K562 (cell line): ENCODE measurements at regions not wholly inside any gene's neighbourhood (a gene's known extent, or its start where the extent isn't known, plus 50 kb on each side); places are given as distances from the start of the nearest gene placed in this dataset.

Experiments used
- ATAC-seq: fragments of 200-7000 bp; cut with Tn5 transposase; 3 replicates; pipeline ENCODE4 v1.9.1; 2020; ENCODE audit warnings: moderate library complexity
- BruUV-seq: library from RNA; stranded (reverse); fragments of 400-500 nt; replicated peaks from 2 replicates; lab custom pipeline; 2021; lab: Mats Ljungman, UMichigan
- CTCF ChIA-PET: fragments of 300-600 bp; formaldehyde crosslinking; extraction: SDS; loops from one replicate; lab custom pipeline; 2021; ENCODE audit warnings: low intra/inter-chr PET ratio; lab: Yijun Ruan, JAX
- POLR2A ChIA-PET: fragments of 300-600, 350-650 bp; sonication (Branson Sonifier 250); formaldehyde crosslinking; extraction: SDS; loops from one replicate; lab custom pipeline; 2021; ENCODE audit warnings: antibody characterized with exemption, inconsistent platforms; lab: Yijun Ruan, JAX
- DNase-seq, 4 experiments: peaks; one replicate each; pipeline versions ENCODE4 v3.0.0 to v3.0.0-alpha.2; 2011 to 2018; ENCODE audit warnings: low spot score in 3 of 4, mixed read lengths in 3 of 4; ENCODE audit errors: extremely low read depth in 1 of 4
- FAIRE-seq: peaks from 2 replicates; lab custom pipeline; 2011; peaks lifted over from hg19 to GRCh38; lab: Jason Lieb, UNC
- H2AFZ ChIP-seq: 2 replicates; pipeline ENCODE4 v1.6.0; 2011; ENCODE audit warnings: low read depth, low read length, control low read depth, inconsistent platforms
- H3K27ac ChIP-seq: fragments of 200-600 bp; 3 replicates; pipeline ENCODE4 v1.8.0; 2011; ENCODE audit warnings: low read depth, mild to moderate bottlenecking, control low read depth, inconsistent platforms, low read length, moderate library complexity, mixed read lengths; ENCODE audit errors: extremely low read depth
- H3K27me3 ChIP-seq, 2 experiments: fragments of 300-600 bp in 1 of 2; 2 replicates in 1 of 2; 3 replicates in 1 of 2; pipeline versions ENCODE4 v1.6.0 to v1.8.0; 2011; ENCODE audit warnings: inconsistent platforms in 2 of 2, low read length in 2 of 2, mild to moderate bottlenecking in 1 of 2, mixed read lengths in 1 of 2, moderate library complexity in 1 of 2; ENCODE audit not compliant: control insufficient read depth in 2 of 2, insufficient read depth in 2 of 2
- H3K36me3 ChIP-seq: fragments of 300-600 bp; 3 replicates; pipeline ENCODE4 v1.8.0; 2011; ENCODE audit warnings: mild to moderate bottlenecking, low read length, inconsistent platforms; ENCODE audit not compliant: control insufficient read depth, insufficient read depth
- H3K4me1 ChIP-seq, 2 experiments: fragments of 200-600 bp in 1 of 2; replicated peaks in 1 of 2; 2 replicates in 1 of 2; 3 replicates in 1 of 2; pipeline versions ENCODE4 v1.5.1 to v1.8.0; 2011; ENCODE audit warnings: inconsistent platforms in 2 of 2, low read length in 2 of 2, mild to moderate bottlenecking in 1 of 2, mixed read lengths in 1 of 2, moderate library complexity in 1 of 2; ENCODE audit not compliant: control insufficient read depth in 2 of 2, insufficient read depth in 2 of 2
- H3K4me2 ChIP-seq: 2 replicates; pipeline ENCODE4 v1.6.1; 2011; ENCODE audit warnings: low read length, control low read depth, inconsistent platforms, mixed read lengths; ENCODE audit not compliant: insufficient read depth
- H3K4me3 ChIP-seq: fragments of 200-600 bp; sonication (generic), shearing (Covaris generic); 2 replicates; pipeline ENCODE4 v1.5.1; 2016; ENCODE audit warnings: control low read depth, inconsistent platforms
- H3K79me2 ChIP-seq: fragments of 200-600 bp; 3 replicates; pipeline ENCODE4 v1.8.0; 2011; ENCODE audit warnings: low read length, inconsistent platforms; ENCODE audit not compliant: control insufficient read depth, insufficient read depth
- H3K9ac ChIP-seq, 2 experiments: 2 replicates each; pipeline versions ENCODE4 v1.6.0 to v1.6.1; 2011; ENCODE audit warnings: low read depth in 2 of 2, low read length in 2 of 2, control low read depth in 1 of 2, inconsistent platforms in 1 of 2, mild to moderate bottlenecking in 1 of 2, mixed read lengths in 1 of 2; ENCODE audit not compliant: insufficient read depth in 1 of 2
- H3K9me1 ChIP-seq: one replicate; pipeline ENCODE4 v1.6.0; 2011; ENCODE audit warnings: inconsistent platforms, mild to moderate bottlenecking, low read length, moderate library complexity; ENCODE audit not compliant: control insufficient read depth, insufficient read depth
- H3K9me3 ChIP-seq: replicated peaks from 2 replicates; pipeline ENCODE4 v1.5.1; 2011; ENCODE audit warnings: low read depth, low read length, inconsistent platforms; ENCODE audit not compliant: control insufficient read depth, insufficient read depth
- H4K20me1 ChIP-seq: replicated peaks from 2 replicates; pipeline ENCODE4 v1.6.1; 2011; ENCODE audit warnings: low read length, inconsistent platforms, mixed read lengths; ENCODE audit not compliant: control insufficient read depth, insufficient read depth
- BCL6 ChIP-seq: fragments of 250-450 bp; sonication (Bioruptor Pico); IDR thresholded peaks from 2 replicates; pipeline ENCODE4 v1.4.0; 2020
- CBFA2T2 ChIP-seq: fragments of 450-650 bp; conservative IDR thresholded peaks from 2 replicates; pipeline ENCODE4 v1.6.1; 2017; ENCODE audit warnings: mild to moderate bottlenecking
- CBFA2T3 ChIP-seq: fragments of 450-650 bp; IDR thresholded peaks from 2 replicates; pipeline ENCODE4 v1.6.1; 2017
- EWSR1 ChIP-seq: fragments of 450-650 bp; IDR thresholded peaks from 2 replicates; pipeline ENCODE4 v1.6.1; 2018; ENCODE audit warnings: borderline replicate concordance, mild to moderate bottlenecking, low read depth, moderate library complexity; ENCODE audit not compliant: partially characterized antibody
- HSF4 ChIP-seq: fragments of 250-450 bp; sonication (Bioruptor Pico); IDR thresholded peaks from 2 replicates; pipeline ENCODE4 v2.1.2; 2022; ENCODE audit warnings: mild to moderate bottlenecking, moderate library complexity, borderline replicate concordance
- NFE2 ChIP-seq: IDR thresholded peaks from 2 replicates; pipeline ENCODE4 v1.6.1; 2014; ENCODE audit warnings: antibody characterized with exemption, low read depth
- PTRF ChIP-seq: fragments of 450-650 bp; IDR thresholded peaks from 2 replicates; pipeline ENCODE4 v1.6.1; 2016; ENCODE audit warnings: mild to moderate bottlenecking, missing genetic modification characterization, missing compliant biosample characterization
- ZNF830 ChIP-seq: fragments of 250-450 bp; sonication (Bioruptor Pico); IDR thresholded peaks from 2 replicates; pipeline ENCODE4 v1.5.0; 2021; ENCODE audit warnings: mild to moderate bottlenecking
- WGBS: fragments of 100-300 bp; shearing (Covaris generic); methylation state at CpG from one replicate; pipeline ENCODE4 v1.1.6; 2016; ENCODE audit warnings: low coverage, mixed read lengths; ENCODE audit not compliant: insufficient coverage; ENCODE audit errors: missing lambda C conversion rate; 5-methylcytosine and 5-hydroxymethylcytosine counted together
- in situ Hi-C: fragments of 300-500 bp; cut with MboI; formaldehyde crosslinking; loops from 4 replicates; pipeline ENCODE4 v1.15.0; 2018; ENCODE audit warnings: inconsistent platforms, mixed read lengths
- intact Hi-C: fragments of 100-400 bp; cut with micrococcal nuclease; formaldehyde crosslinking; loops from 2 replicates; pipeline ENCODE4 v1.14.2; 2022
- TF ChIP-seq, protein P1 (sequence below): fragments of 450-650 bp; IDR thresholded peaks from one replicate; pipeline ENCODE4 v1.6.1; 2018; ENCODE audit warnings: mild to moderate bottlenecking, moderate library complexity; ENCODE audit not compliant: partially characterized antibody
- TF ChIP-seq, protein P2 (sequence below): fragments of 450-650 bp; IDR thresholded peaks from 2 replicates; pipeline ENCODE4 v1.6.1; 2016; ENCODE audit warnings: borderline replicate concordance

DNA sequence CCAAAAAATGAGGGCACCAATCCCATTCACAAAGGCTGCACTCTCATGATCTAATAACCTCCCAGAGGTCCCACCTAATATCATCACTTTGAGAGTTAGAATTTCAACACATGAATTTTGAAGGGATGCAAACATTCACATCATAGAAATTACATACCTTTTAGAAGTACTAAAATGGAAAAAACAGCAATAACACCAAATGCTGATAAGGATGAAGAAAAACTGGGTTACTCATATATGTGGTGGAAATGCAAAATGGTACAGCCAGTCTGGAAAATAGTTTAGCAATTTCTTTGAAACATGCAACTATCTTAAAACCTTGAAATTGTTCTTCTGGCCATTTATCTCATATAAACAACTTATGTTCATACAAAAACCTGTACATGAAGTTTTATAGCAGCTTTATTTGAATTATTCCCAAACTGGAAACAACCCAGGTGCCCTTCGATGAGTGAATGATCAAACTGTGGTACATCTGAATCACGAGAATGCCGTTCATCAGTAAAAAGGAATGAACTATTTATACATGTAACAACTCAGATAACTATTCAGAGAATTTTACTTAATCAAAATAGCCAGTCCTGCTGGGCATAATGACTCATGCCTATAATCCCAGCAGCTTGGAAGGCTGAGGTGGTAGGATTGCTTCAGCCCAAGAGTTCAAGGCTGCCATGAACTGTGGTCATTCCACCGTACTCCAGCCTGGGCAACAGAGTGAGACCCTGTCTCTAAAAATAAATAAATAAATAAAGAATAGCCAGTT, 109.4 kb upstream of the SSTR1 start:
- no peaks in the 10 kb centered on the region for H3K4me1 ChIP-seq
- H3K79me2 ChIP-seq, result no peaks in the 10 kb centered on the region
- ChIA-PET CTCF (no interaction called here), POLR2A (no interaction called here)
- no peak overlapping the region for H3K4me3 ChIP-seq
- DNase-seq (no peak), ATAC-seq (no peak), FAIRE-seq (no peak)
- no peaks in the 10 kb centered on the region for H3K36me3 ChIP-seq
- no peak overlapping the region for H3K27ac ChIP-seq
- H3K9ac ChIP-seq, result no peak overlapping the region
- H3K4me2 ChIP-seq, result no peak overlapping the region
- WGBS, result 0% methylated on average over 4 of the region's 4 CpGs
- in situ Hi-C loops, result no loop called here
- intact Hi-C loops, result no loop called here
- no peaks in the 10 kb centered on the region for H3K9me3 ChIP-seq
- TF ChIP-seq ZNF830 (no peak), HSF4 (CRISPR knock-in tag) (no peak), PTRF (tag) (no peak), EWSR1 (no peak), BCL6 (CRISPR knock-in tag) (no peak), CBFA2T3 (no peak), NFE2 (no peak), CBFA2T2 (no peak)
- TF ChIP-seq, protein P1, sequence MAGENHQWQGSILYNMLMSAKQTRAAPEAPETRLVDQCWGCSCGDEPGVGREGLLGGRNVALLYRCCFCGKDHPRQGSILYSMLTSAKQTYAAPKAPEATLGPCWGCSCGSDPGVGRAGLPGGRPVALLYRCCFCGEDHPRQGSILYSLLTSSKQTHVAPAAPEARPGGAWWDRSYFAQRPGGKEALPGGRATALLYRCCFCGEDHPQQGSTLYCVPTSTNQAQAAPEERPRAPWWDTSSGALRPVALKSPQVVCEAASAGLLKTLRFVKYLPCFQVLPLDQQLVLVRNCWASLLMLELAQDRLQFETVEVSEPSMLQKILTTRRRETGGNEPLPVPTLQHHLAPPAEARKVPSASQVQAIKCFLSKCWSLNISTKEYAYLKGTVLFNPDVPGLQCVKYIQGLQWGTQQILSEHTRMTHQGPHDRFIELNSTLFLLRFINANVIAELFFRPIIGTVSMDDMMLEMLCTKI, result no peak
- TF ChIP-seq, protein P2, sequence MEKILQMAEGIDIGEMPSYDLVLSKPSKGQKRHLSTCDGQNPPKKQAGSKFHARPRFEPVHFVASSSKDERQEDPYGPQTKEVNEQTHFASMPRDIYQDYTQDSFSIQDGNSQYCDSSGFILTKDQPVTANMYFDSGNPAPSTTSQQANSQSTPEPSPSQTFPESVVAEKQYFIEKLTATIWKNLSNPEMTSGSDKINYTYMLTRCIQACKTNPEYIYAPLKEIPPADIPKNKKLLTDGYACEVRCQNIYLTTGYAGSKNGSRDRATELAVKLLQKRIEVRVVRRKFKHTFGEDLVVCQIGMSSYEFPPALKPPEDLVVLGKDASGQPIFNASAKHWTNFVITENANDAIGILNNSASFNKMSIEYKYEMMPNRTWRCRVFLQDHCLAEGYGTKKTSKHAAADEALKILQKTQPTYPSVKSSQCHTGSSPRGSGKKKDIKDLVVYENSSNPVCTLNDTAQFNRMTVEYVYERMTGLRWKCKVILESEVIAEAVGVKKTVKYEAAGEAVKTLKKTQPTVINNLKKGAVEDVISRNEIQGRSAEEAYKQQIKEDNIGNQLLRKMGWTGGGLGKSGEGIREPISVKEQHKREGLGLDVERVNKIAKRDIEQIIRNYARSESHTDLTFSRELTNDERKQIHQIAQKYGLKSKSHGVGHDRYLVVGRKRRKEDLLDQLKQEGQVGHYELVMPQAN, result no peak
- no peak overlapping the region for H2AFZ ChIP-seq
- H3K27me3 ChIP-seq, result no peaks in the 10 kb centered on the region
- no peaks in the 10 kb centered on the region for H3K9me1 ChIP-seq
- BruUV-seq, result no TSS peak
- H4K20me1 ChIP-seq, result no peaks in the 10 kb centered on the region
